GM12878 (cell line): ENCODE measurements at regions not wholly inside any gene's neighbourhood (a gene's known extent, or its start where the extent isn't known, plus 50 kb on each side); places are given as distances from the start of the nearest gene placed in this dataset.

ENCODE experiments used
- ATAC-seq: fragments of 200-7000 bp; cut with Tn5 transposase; 3 replicates; pipeline ENCODE4 v1.9.1; 2020; ENCODE audit warnings: mild to moderate bottlenecking, moderate library complexity
- BruUV-seq: library from RNA; stranded (reverse); fragments of 400-500 nt; replicated peaks from 2 replicates; lab custom pipeline; 2021; lab: Mats Ljungman, UMichigan
- CTCF ChIA-PET: fragments of 300-600 bp; sonication (Branson Sonifier 250); formaldehyde crosslinking; extraction: SDS; loops from one replicate; lab custom pipeline; 2021; ENCODE audit warnings: inconsistent platforms; lab: Yijun Ruan, JAX
- POLR2A ChIA-PET: fragments of 350-600 bp; formaldehyde crosslinking; extraction: SDS; loops from one replicate; lab custom pipeline; 2021; ENCODE audit warnings: inconsistent platforms; lab: Charles Lee
- RAD21 ChIA-PET: fragments of 300-600 bp; sonication (Branson Sonifier 250); formaldehyde crosslinking; loops from one replicate; lab custom pipeline; 2023; ENCODE audit warnings: antibody characterized with exemption; ENCODE audit not compliant: unreplicated experiment; lab: Charles Lee
- SMC1A ChIA-PET: fragments of 300-600 bp; sonication (Branson Sonifier 250); formaldehyde crosslinking; loops from one replicate; lab custom pipeline; 2023; ENCODE audit not compliant: unreplicated experiment, uncharacterized antibody; lab: Charles Lee
- DNase-seq: peaks from one replicate; pipeline ENCODE4 v3.0.0-alpha.2; 2011; ENCODE audit warnings: low read depth, low spot score
- FAIRE-seq: peaks from 3 replicates; lab custom pipeline; 2011; peaks lifted over from hg19 to GRCh38; lab: Jason Lieb, UNC
- H2AFZ ChIP-seq: 2 replicates; pipeline ENCODE4 v1.6.0; 2011; ENCODE audit warnings: low read depth, low read length, control low read depth; ENCODE audit not compliant: control insufficient read depth
- H3K27ac ChIP-seq: 2 replicates; pipeline ENCODE4 v1.5.1; 2011; ENCODE audit warnings: control low read depth; ENCODE audit not compliant: control insufficient read depth, insufficient read depth
- H3K27me3 ChIP-seq, 2 experiments: replicated peaks in 1 of 2; 2 replicates each; pipeline versions ENCODE4 v1.6.0 to v1.6.1; 2011; ENCODE audit warnings: low read length in 1 of 2; ENCODE audit not compliant: control insufficient read depth in 2 of 2, insufficient read depth in 2 of 2
- H3K36me3 ChIP-seq, 2 experiments: 2 replicates each; pipeline ENCODE4 v1.5.1; 2011; ENCODE audit warnings: low read length in 1 of 2; ENCODE audit not compliant: control insufficient read depth in 2 of 2, insufficient read depth in 2 of 2
- H3K4me1 ChIP-seq: 2 replicates; pipeline ENCODE4 v1.6.1; 2011; ENCODE audit warnings: mild to moderate bottlenecking, low read length, moderate library complexity, mixed read lengths; ENCODE audit not compliant: control insufficient read depth, insufficient read depth
- H3K4me2 ChIP-seq: 2 replicates; pipeline ENCODE4 v1.6.0; 2011; ENCODE audit warnings: control low read depth; ENCODE audit not compliant: control insufficient read depth, insufficient read depth
- H3K4me3 ChIP-seq: fragments of 200-600 bp; sonication (generic); 2 replicates; pipeline ENCODE4 v1.5.1; 2016
- H3K79me2 ChIP-seq: 2 replicates; pipeline ENCODE4 v1.6.0; 2011; ENCODE audit warnings: low read length; ENCODE audit not compliant: control insufficient read depth, insufficient read depth
- H3K9ac ChIP-seq: 2 replicates; pipeline ENCODE4 v1.8.0; 2011; ENCODE audit warnings: low read length, control low read depth, mixed read lengths; ENCODE audit not compliant: control insufficient read depth, insufficient read depth
- H3K9me3 ChIP-seq: replicated peaks from 3 replicates; pipeline ENCODE4 v1.5.1; 2011; ENCODE audit warnings: mild to moderate bottlenecking, low read length; ENCODE audit not compliant: control insufficient read depth, insufficient read depth
- H4K20me1 ChIP-seq: 2 replicates; pipeline ENCODE4 v1.6.0; 2011; ENCODE audit not compliant: control insufficient read depth, insufficient read depth
- CBX5 ChIP-seq: sonication (generic); IDR thresholded peaks from 2 replicates; pipeline ENCODE4 v1.6.1; 2016; ENCODE audit warnings: low read depth, moderate library complexity, mild to moderate bottlenecking, inconsistent platforms
- EED ChIP-seq: sonication (generic); IDR thresholded peaks from 2 replicates; pipeline ENCODE4 v1.6.1; 2016; ENCODE audit warnings: antibody characterized with exemption, low read depth
- KDM1A ChIP-seq: fragments of 200-600 bp; sonication (generic); IDR thresholded peaks from 2 replicates; pipeline ENCODE4 v1.6.1; 2016; ENCODE audit warnings: borderline replicate concordance
- NFYA ChIP-seq: IDR thresholded peaks from 2 replicates; pipeline ENCODE4 v1.6.1; 2011; ENCODE audit warnings: low read depth, mild to moderate bottlenecking, low read length, improper control_type of control experiment, borderline replicate concordance
- POLR2AphosphoS2 ChIP-seq: IDR thresholded peaks from 2 replicates; pipeline ENCODE4 v1.6.1; 2011; ENCODE audit warnings: low read depth, mild to moderate bottlenecking, low read length, improper control_type of control experiment, moderate library complexity
- POU2F2 ChIP-seq: IDR thresholded peaks from 3 replicates; pipeline ENCODE4 v1.6.1; 2011; ENCODE audit warnings: low read depth, mild to moderate bottlenecking, low read length, borderline replicate concordance
- RAD21 ChIP-seq: IDR thresholded peaks from 2 replicates; pipeline ENCODE4 v1.6.1; 2011; ENCODE audit warnings: mild to moderate bottlenecking, low read depth, low read length, moderate library complexity; ENCODE audit not compliant: insufficient read depth
- RELA ChIP-seq: fragments of 450-650 bp; IDR thresholded peaks from 2 replicates; pipeline ENCODE4 v1.8.0; 2014; ENCODE audit warnings: borderline replicate concordance; ENCODE audit not compliant: partially characterized antibody
- RUNX3 ChIP-seq: IDR thresholded peaks from 2 replicates; pipeline ENCODE4 v1.6.1; 2012; ENCODE audit warnings: low read length, inconsistent platforms
- SP1 ChIP-seq: IDR thresholded peaks from one replicate; pipeline ENCODE4 v1.6.1; 2011; ENCODE audit warnings: low read depth, low read length
- STAT1 ChIP-seq: fragments of 450-650 bp; conservative IDR thresholded peaks from 2 replicates; pipeline ENCODE4 v1.6.1; 2014; ENCODE audit warnings: antibody characterized with exemption, mild to moderate bottlenecking
- ZNF384 ChIP-seq: IDR thresholded peaks from 2 replicates; pipeline ENCODE4 v1.6.1; 2012; ENCODE audit warnings: low read depth, mild to moderate bottlenecking, low read length, improper control_type of control experiment, borderline replicate concordance
- WGBS: methylation state at CpG from one replicate; pipeline ENCODE4 v1.1.6; 2016; ENCODE audit warnings: low lambda C conversion rate; ENCODE audit not compliant: insufficient replicate concordance, insufficient coverage; ENCODE audit errors: missing lambda C conversion rate; 5-methylcytosine and 5-hydroxymethylcytosine counted together
- in situ Hi-C: fragments of 300-500 bp; cut with MboI; formaldehyde crosslinking; loops from 9 replicates; pipeline ENCODE4 v1.14.3; 2018; ENCODE audit warnings: mixed read lengths
- intact Hi-C: fragments of 100-400 bp; cut with micrococcal nuclease; formaldehyde crosslinking; loops from one replicate; pipeline ENCODE4 v1.14.2; 2022; ENCODE audit not compliant: unreplicated experiment
- TF ChIP-seq, protein P1 (sequence below): IDR thresholded peaks from 2 replicates; pipeline ENCODE4 v1.6.1; 2012; ENCODE audit warnings: low read depth, low read length, improper control_type of control experiment
- TF ChIP-seq, protein P2 (sequence below): fragments of 450-650 bp; conservative IDR thresholded peaks from 2 replicates; pipeline ENCODE4 v1.6.1; 2017; ENCODE audit warnings: mild to moderate bottlenecking, moderate library complexity
- TF ChIP-seq, protein P3 (sequence below): IDR thresholded peaks from 2 replicates; pipeline ENCODE4 v1.6.1; 2012; ENCODE audit warnings: low read depth, low read length, improper control_type of control experiment
- TF ChIP-seq, protein P4 (sequence below): fragments of 450-650 bp; IDR thresholded peaks from 2 replicates; pipeline ENCODE4 v1.6.1; 2017; ENCODE audit warnings: low read depth, mild to moderate bottlenecking, moderate library complexity
- TF ChIP-seq, protein P5 (sequence below): fragments of 450-650 bp; IDR thresholded peaks from 2 replicates; pipeline ENCODE4 v1.6.1; 2017; ENCODE audit warnings: antibody characterized with exemption, mild to moderate bottlenecking, moderate library complexity

DNA sequence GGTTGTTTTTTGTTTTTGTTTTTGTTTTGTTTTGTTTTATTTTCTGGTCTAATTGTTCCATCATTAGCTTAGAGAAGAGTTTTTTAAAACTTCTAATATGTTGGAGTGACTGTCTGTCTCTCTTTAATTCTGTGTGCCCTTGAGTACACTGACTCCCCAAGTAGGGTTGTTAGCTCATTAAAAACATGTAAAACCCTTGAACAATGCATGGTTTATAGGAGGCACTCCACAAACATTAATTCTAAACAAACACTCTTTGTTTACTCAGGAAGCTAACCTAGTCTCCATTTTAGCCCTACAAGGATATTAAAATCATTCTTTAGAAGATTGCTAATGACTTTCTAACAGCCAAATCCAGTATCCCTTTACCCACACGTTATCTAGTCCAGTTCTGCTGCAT, 100.5 kb downstream of the CGGBP1 start:
- POLR2A ChIA-PET, result no interaction called here
- H3K4me3 ChIP-seq, result no peak overlapping the region
- no peak for DNase-seq
- FAIRE-seq, result no peak
- H3K27me3 ChIP-seq, result no peaks in the 10 kb centered on the region
- no peaks in the 10 kb centered on the region for H3K36me3 ChIP-seq
- 0% methylated on average over 1 of the region's 1 CpG for WGBS
- intact Hi-C loops (no loop called here), in situ Hi-C loops (no loop called here)
- no peaks in the 10 kb centered on the region for H3K4me1 ChIP-seq
- no peaks in the 10 kb centered on the region for H4K20me1 ChIP-seq
- CTCF ChIA-PET, result no interaction called here
- no peak overlapping the region for H2AFZ ChIP-seq
- H3K4me2 ChIP-seq, result no peak overlapping the region
- BruUV-seq, result no TSS peak
- RAD21 ChIA-PET, result no interaction called here
- no peak for ATAC-seq
- H3K9ac ChIP-seq, result no peak overlapping the region
- H3K79me2 ChIP-seq, result no peaks in the 10 kb centered on the region
- SMC1A ChIA-PET, result no interaction called here
- H3K27ac ChIP-seq, result no peak overlapping the region
- H3K9me3 ChIP-seq, result no peaks in the 10 kb centered on the region
- TF ChIP-seq SP1, result no peak
- no peak for TF ChIP-seq NFYA
- no peak for TF ChIP-seq POLR2AphosphoS2
- TF ChIP-seq, protein P1, sequence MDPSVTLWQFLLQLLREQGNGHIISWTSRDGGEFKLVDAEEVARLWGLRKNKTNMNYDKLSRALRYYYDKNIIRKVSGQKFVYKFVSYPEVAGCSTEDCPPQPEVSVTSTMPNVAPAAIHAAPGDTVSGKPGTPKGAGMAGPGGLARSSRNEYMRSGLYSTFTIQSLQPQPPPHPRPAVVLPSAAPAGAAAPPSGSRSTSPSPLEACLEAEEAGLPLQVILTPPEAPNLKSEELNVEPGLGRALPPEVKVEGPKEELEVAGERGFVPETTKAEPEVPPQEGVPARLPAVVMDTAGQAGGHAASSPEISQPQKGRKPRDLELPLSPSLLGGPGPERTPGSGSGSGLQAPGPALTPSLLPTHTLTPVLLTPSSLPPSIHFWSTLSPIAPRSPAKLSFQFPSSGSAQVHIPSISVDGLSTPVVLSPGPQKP, result no peak
- TF ChIP-seq, protein P2, sequence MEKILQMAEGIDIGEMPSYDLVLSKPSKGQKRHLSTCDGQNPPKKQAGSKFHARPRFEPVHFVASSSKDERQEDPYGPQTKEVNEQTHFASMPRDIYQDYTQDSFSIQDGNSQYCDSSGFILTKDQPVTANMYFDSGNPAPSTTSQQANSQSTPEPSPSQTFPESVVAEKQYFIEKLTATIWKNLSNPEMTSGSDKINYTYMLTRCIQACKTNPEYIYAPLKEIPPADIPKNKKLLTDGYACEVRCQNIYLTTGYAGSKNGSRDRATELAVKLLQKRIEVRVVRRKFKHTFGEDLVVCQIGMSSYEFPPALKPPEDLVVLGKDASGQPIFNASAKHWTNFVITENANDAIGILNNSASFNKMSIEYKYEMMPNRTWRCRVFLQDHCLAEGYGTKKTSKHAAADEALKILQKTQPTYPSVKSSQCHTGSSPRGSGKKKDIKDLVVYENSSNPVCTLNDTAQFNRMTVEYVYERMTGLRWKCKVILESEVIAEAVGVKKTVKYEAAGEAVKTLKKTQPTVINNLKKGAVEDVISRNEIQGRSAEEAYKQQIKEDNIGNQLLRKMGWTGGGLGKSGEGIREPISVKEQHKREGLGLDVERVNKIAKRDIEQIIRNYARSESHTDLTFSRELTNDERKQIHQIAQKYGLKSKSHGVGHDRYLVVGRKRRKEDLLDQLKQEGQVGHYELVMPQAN, result no peak
- TF ChIP-seq CBX5, result no peak
- TF ChIP-seq RELA, result no peak
- TF ChIP-seq EED, result no peak
- no peak for TF ChIP-seq RAD21
- no peak for TF ChIP-seq KDM1A
- TF ChIP-seq, protein P3, sequence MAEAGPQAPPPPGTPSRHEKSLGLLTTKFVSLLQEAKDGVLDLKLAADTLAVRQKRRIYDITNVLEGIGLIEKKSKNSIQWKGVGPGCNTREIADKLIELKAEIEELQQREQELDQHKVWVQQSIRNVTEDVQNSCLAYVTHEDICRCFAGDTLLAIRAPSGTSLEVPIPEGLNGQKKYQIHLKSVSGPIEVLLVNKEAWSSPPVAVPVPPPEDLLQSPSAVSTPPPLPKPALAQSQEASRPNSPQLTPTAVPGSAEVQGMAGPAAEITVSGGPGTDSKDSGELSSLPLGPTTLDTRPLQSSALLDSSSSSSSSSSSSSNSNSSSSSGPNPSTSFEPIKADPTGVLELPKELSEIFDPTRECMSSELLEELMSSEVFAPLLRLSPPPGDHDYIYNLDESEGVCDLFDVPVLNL, result no peak
- TF ChIP-seq, protein P4, sequence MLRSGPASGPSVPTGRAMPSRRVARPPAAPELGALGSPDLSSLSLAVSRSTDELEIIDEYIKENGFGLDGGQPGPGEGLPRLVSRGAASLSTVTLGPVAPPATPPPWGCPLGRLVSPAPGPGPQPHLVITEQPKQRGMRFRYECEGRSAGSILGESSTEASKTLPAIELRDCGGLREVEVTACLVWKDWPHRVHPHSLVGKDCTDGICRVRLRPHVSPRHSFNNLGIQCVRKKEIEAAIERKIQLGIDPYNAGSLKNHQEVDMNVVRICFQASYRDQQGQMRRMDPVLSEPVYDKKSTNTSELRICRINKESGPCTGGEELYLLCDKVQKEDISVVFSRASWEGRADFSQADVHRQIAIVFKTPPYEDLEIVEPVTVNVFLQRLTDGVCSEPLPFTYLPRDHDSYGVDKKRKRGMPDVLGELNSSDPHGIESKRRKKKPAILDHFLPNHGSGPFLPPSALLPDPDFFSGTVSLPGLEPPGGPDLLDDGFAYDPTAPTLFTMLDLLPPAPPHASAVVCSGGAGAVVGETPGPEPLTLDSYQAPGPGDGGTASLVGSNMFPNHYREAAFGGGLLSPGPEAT, result no peak
- TF ChIP-seq ZNF384, result no peak
- TF ChIP-seq, protein P5, sequence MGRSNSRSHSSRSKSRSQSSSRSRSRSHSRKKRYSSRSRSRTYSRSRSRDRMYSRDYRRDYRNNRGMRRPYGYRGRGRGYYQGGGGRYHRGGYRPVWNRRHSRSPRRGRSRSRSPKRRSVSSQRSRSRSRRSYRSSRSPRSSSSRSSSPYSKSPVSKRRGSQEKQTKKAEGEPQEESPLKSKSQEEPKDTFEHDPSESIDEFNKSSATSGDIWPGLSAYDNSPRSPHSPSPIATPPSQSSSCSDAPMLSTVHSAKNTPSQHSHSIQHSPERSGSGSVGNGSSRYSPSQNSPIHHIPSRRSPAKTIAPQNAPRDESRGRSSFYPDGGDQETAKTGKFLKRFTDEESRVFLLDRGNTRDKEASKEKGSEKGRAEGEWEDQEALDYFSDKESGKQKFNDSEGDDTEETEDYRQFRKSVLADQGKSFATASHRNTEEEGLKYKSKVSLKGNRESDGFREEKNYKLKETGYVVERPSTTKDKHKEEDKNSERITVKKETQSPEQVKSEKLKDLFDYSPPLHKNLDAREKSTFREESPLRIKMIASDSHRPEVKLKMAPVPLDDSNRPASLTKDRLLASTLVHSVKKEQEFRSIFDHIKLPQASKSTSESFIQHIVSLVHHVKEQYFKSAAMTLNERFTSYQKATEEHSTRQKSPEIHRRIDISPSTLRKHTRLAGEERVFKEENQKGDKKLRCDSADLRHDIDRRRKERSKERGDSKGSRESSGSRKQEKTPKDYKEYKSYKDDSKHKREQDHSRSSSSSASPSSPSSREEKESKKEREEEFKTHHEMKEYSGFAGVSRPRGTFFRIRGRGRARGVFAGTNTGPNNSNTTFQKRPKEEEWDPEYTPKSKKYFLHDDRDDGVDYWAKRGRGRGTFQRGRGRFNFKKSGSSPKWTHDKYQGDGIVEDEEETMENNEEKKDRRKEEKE, result no peak
- TF ChIP-seq STAT1, result no peak
- no peak for TF ChIP-seq POU2F2
- no peak for TF ChIP-seq RUNX3
